Pancreas (tissue), 10 donors: ENCODE measurements at regions not wholly inside any gene's neighbourhood (a gene's known extent, or its start where the extent isn't known, plus 50 kb on each side); places are given as distances from the start of the nearest gene placed in this dataset.

Source experiments
- ATAC-seq, 4 donors: fragments of 200-7000 bp; cut with Tn5 transposase; one replicate each; pipeline versions ENCODE4 v1.8.0 to v1.9.1; 2020; ENCODE audit warnings: mild to moderate bottlenecking in 4 of 4, moderate library complexity in 4 of 4
- DNase-seq, 6 donors: peaks; one replicate each; pipeline ENCODE4 v3.0.0-alpha.2; 2020
- FAIRE-seq: peaks from 2 replicates; lab custom pipeline; 2012; peaks lifted over from hg19 to GRCh38; lab: Jason Lieb, UNC
- H3K27ac ChIP-seq, 4 donors: fragments of 200-600 bp; sonication (generic); 1 replicate in 3 of 4; 2 replicates in 1 of 4; pipeline versions ENCODE4 v1.5.0 to v1.8.0; 2020
- H3K27me3 ChIP-seq, 4 donors: fragments of 200-600 bp; one replicate each; pipeline ENCODE4 v1.8.0; 2021
- H3K36me3 ChIP-seq, 3 donors: fragments of 200-600 bp; sonication (generic) in 1 of 3; one replicate each; pipeline versions ENCODE4 v1.5.0 to v1.8.0; 2020 to 2021
- H3K4me1 ChIP-seq, 3 donors: fragments of 200-600 bp; one replicate each; pipeline ENCODE4 v1.8.0; 2021
- H3K4me3 ChIP-seq, 4 donors: fragments of 200-600 bp; sonication (generic) in 2 of 4; one replicate each; pipeline versions ENCODE4 v1.5.0 to v1.8.0; 2020 to 2021
- H3K9me3 ChIP-seq, 4 donors: fragments of 200-600 bp; one replicate each; pipeline ENCODE4 v1.8.0; 2021
- CTCF ChIP-seq, 4 donors: fragments of 200-600 bp; sonication (generic) in 3 of 4; IDR thresholded peaks; one replicate each; pipeline versions ENCODE4 v1.5.0 to v1.8.0; 2021; ENCODE audit warnings: antibody characterized with exemption in 4 of 4
- WGBS, 2 donors: extraction: QIAGEN DNeasy Blood & Tissue Kit; methylation state at CpG; one replicate each; pipeline ENCODE4 v1.1.7; 2013; 5-methylcytosine and 5-hydroxymethylcytosine counted together
- intact Hi-C, 3 donors: fragments of 100-400 bp; cut with DNase I; formaldehyde crosslinking; loops; one replicate each; pipeline versions ENCODE4 v1.11.1 to v1.14.2; 2022
- donor health status: healthy with polysubstance abuse.
- donor health status: DM: no; HTN: no; CAD: no; lungs with moderate emphysema.
- donor health status: DM: no; HTN: no; CAD: no.
- donor health status: control.
- donor health status: control.
- donor health status: Bipolar disorder and iron deficiency.
- donor health status: DM: yes; HTN: yes; CAD: no.
- donor health status: DM: no; HTN: no; CAD: no.
- donor health status: DM: no; HTN: no; CAD: no.
- donor health status: DM: yes; HTN: yes; CAD: no.

DNA sequence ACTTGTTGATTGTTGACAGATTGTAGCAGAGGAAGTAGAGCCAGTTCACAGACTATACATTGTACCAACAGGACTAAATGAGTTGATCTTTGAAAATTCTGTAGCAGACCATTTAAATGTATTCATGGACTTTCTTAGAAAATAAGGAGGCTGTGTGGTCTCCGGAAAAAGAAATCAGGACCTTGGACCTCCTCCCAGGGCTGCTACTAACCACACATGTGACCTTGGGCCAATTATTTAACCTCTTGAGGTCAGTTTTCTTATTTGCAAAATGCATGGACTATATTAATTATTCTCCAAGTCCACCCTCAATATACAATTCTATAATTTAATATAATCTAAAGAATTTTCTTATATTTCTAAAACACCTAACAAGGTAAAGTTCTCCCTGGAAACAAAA, 492.0 kb upstream of the JAG1 start:
- 29 to 30% methylated on average over 1 of the region's 1 CpG for WGBS, 2 donors
- no peaks in the 10 kb centered on the region for H3K4me1 ChIP-seq
- H3K9me3 ChIP-seq, result no peaks in the 10 kb centered on the region
- H3K4me3 ChIP-seq, result no peak overlapping the region
- DNase-seq (no peak), FAIRE-seq (no peak), ATAC-seq (no peak)
- H3K27me3 ChIP-seq, result no peaks in the 10 kb centered on the region
- H3K36me3 ChIP-seq, result no peaks in the 10 kb centered on the region
- no peak for TF ChIP-seq CTCF (IDR thresholded peaks at IDR 0.05)
- no peak overlapping the region for H3K27ac ChIP-seq
- intact Hi-C loops, result no loop called here

DNA sequence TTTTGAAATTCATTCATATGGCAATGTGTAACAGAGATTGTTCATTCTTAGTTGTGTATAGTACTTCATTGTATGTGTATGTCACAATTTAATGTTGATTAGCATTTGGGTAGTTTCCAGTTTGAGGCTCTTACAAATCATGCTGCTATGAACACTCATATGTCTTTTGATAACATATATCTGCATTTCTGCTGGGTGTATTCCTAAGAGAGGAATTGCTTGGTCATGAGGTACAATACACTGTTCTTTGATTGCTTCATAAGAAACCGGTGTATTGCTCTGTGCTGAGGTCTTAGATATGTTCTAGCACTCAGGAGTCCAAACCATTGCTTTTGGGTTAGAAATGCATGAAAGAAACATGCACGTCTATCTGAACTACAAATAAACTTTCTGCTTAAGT, 492.9 kb upstream of the JAG1 start:
- H3K9me3 ChIP-seq, result no peaks in the 10 kb centered on the region
- FAIRE-seq, result no peak
- TF ChIP-seq CTCF (IDR thresholded peaks at IDR 0.05), result no peak
- H3K4me1 ChIP-seq, result no peaks in the 10 kb centered on the region
- 72 to 88% methylated on average over 2 of the region's 2 CpGs for WGBS, 2 donors
- H3K27ac ChIP-seq, result no peak overlapping the region
- H3K36me3 ChIP-seq, result no peaks in the 10 kb centered on the region
- DNase-seq, result no peak
- intact Hi-C loops, result no loop called here
- H3K4me3 ChIP-seq, result no peak overlapping the region
- H3K27me3 ChIP-seq, result no peaks in the 10 kb centered on the region
- no peak for ATAC-seq

GRCh38 chr20:11168026-11168425, 494.2 kb upstream of the JAG1 start:
- H3K36me3 ChIP-seq, result no peaks in the 10 kb centered on the region
- TF ChIP-seq CTCF (IDR thresholded peaks at IDR 0.05), result no peak
- H3K27ac ChIP-seq, result no peak overlapping the region
- no peak for DNase-seq
- no peaks in the 10 kb centered on the region for H3K27me3 ChIP-seq
- H3K9me3 ChIP-seq, result no peaks in the 10 kb centered on the region
- no peaks in the 10 kb centered on the region for H3K4me1 ChIP-seq
- H3K4me3 ChIP-seq, result no peak overlapping the region
- no peak for FAIRE-seq
- intact Hi-C loops, result no loop called here
- ATAC-seq, result no peak

- no peak for DNase-seq
- Histone ChIP-seq H3K27me3 (no peaks in the 10 kb centered on the region), H3K27ac (no peak overlapping the region), H3K36me3 (no peaks in the 10 kb centered on the region), H3K9me3 (no peaks in the 10 kb centered on the region), H3K4me1 (no peaks in the 10 kb centered on the region), H3K4me3 (no peak overlapping the region)
- FAIRE-seq, result no peak
- no peak for TF ChIP-seq CTCF (IDR thresholded peaks at IDR 0.05)
- ATAC-seq, result no peak
- intact Hi-C loops, result no loop called here
These were observed 496.2 kb upstream of the JAG1 start for GRCh38 chr20:11170025-11170424.

DNA sequence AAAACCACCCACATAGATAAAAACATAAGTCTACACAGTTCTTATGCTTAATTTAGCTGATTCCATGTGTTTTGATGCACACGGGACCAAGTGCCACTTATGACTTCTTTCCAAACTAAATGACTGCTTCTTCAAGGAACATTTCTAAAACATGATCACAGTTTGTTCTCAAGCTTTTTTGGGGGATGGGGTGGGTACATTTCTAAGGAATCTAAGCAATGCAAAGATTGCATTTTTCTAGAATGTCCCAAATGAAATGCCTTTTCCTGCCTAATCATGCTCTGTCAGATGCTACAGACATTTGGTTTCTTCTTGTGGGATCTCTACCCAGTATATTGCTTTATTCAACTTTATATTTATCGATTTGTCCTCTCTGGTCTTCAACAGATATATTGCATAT, 496.8 kb upstream of the JAG1 start:
- TF ChIP-seq CTCF (IDR thresholded peaks at IDR 0.05), result no peak
- FAIRE-seq, result no peak
- Histone ChIP-seq H3K4me1 (no peaks in the 10 kb centered on the region), H3K27ac (no peak overlapping the region), H3K27me3 (no peaks in the 10 kb centered on the region), H3K36me3 (no peaks in the 10 kb centered on the region), H3K4me3 (no peak overlapping the region), H3K9me3 (no peaks in the 10 kb centered on the region)
- intact Hi-C loops, result no loop called here
- DNase-seq, result no peak
- no peak for ATAC-seq
- WGBS, 2 donors, result 72 to 89% methylated on average over 2 of the region's 2 CpGs
